Ureter (tissue), 1 donor: ENCODE measurements at regions not wholly inside any gene's neighbourhood (a gene's known extent, or its start where the extent isn't known, plus 50 kb on each side); places are given as distances from the start of the nearest gene placed in this dataset.
"Not testable (repeated sequence)": the region's sequence is repeated elsewhere in the genome, so short reads cannot be mapped to it uniquely, and the experiment has no call there.

Experiments used
- DNase-seq: peaks from one replicate; pipeline ENCODE4 v3.0.0-alpha.2; 2020; ENCODE audit warnings: low spot score
- donor health status: DM: yes; HTN: yes; CAD: no.

DNA sequence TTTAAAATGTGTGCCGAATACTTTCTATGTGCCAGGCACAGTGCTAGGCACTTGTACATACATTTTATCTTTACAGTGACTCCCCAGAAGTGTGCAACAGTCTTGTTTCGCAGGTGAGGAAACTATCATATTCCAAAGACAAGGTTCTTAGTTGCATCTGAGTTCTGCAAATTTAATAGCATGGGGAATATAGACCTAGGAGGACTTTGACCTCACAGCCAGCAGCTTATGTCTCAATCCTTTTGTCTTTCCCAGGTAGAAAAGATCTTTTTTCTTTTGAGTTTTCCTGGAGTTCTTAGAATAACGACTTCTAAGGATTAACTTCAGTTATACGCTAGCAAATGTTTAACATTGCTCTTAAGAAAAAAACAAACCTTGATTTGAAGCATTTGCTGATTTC is 482.8 kb upstream of the ZMIZ1 start:
- DNase-seq: no peak

DNA sequence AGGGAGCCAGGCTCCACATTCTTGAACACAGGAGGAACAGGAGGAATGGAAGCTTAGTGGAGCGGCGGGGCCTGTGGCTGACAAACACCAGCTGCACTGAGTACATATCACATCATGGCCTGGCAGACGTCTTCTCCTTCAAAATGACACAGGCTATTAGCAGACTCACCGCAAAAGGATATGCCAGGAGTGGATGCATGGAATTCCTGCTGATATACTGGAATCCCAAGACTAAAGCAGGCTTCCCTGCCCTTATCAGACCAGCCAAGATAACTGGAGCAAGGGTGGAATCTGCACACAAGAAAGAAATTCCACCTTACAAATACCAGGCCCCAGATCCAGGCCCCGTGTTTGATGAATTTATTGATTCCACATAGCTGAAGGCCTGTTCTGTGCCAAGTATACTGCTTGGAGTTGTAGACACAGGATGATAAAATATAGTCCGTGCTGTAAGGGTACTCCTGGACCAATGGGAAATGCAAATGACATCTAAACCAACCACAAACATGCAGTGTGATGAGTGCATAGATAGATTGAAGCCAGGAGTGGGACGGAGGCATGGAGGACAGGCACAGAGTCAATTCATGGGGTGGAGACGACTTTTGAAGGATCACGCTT is 480.5 kb upstream of the ZMIZ1 start:
- DNase-seq: peak; percentile 40

DNA sequence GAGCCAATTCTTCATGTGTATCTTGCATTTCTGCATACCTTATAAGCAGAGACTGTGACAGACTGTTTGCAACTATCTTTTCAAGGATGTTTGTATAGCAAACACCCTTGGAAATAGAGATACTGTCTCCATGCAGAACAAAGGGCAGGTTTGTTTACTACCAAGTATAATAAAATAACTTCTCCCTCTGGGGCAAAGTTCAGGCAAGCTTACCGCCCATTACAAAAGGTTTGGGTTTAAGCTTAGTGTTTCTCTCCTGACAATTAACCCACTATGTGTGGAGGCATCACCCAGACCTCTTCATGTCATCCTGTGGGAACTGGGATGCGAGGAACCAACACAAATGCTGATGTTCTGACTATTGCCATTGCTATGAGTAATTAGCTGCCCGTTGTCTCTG is 479.1 kb upstream of the ZMIZ1 start:
- DNase-seq: peak; percentile 7

DNA sequence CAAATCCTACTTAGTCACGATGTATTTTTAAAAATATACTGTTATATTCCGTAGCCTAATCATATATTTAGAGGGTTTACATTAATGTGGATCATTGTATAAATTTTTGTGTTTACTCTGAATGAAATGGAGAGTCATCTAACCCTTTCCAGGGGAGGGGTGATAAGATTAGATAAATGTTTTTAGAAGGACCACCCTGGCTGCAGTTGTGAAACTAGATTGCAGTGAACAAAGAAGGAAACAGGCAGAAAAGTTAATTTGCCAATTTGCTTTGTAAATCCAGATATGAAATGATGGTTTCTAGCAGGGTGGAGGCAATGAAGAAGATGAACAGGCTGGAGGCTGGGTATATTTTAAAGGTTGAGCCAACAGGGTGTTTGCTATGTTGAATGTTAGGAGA is 477.7 kb upstream of the ZMIZ1 start:
- DNase-seq: no peak

DNA sequence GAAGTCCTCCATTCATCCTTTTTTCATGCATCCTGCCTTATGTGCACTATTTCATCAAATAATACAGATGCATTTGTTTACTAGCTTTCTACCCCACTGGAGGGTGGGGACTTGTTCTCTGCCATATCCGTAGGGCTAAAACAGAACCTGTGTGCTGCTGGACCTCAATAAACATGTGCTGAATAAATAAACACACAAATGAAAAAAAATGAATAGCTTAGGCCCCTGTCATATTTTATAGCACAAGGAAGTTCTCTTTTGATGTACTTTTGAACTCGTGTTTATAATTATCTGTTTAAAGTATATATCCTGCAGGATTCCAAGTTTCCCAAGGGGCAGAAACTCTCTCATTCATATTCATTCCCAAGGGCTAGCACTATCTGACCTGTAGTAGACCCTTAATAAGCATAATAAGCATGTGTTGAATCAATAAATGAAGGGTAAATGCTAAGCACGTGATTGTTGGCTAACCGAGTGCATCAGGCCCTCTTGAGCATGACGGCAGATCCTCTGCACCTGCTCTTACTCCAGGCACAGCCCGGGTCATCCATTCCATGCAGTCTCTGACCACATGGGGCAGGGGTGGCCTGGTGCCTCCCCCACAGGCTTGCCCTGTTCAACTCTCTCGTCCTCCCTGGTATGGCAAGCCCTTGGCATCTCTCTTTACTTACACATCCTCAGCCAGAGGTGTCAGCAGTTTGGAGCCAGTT is 474.1 kb upstream of the ZMIZ1 start:
- peak; percentile 29 for DNase-seq

DNA sequence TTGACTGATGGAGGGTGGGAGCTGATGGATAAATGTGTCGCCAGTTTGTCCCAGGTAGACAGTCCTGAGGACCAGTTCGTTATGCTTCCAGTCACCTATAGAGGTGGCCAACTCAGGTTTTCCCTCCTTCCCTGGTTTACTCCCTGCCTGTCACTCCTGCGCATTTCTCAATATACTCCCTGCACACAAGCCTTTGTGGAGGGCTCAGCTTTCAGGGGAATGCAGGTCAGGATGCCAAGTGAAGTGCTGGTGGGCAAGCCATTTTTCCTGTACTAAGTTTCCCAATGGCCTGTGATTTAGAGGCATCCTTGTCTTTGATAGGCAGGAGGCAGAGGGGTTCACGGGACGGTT is 473.5 kb upstream of the ZMIZ1 start:
- peak; percentile 8 for DNase-seq

DNA sequence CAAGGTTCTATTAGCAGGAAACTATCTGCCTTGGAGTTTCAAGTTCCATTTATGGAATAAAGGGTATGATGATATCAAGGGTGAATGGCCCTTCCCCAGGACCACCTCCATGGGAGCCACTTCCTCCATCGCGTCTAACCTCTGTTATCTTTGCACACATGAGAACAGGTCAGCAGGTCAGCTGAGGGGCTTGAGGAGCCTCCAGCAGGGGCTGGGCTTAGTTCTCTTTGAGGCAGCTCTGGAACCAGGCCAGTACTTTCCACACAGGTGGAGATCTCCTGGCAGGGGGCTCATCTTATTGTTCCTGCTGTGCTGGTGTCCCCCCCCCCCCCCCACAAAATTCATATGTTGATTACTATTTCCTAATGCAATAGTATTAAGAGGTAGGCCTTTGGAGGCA is 472.2 kb upstream of the ZMIZ1 start:
- DNase-seq: peak; percentile 22

DNA sequence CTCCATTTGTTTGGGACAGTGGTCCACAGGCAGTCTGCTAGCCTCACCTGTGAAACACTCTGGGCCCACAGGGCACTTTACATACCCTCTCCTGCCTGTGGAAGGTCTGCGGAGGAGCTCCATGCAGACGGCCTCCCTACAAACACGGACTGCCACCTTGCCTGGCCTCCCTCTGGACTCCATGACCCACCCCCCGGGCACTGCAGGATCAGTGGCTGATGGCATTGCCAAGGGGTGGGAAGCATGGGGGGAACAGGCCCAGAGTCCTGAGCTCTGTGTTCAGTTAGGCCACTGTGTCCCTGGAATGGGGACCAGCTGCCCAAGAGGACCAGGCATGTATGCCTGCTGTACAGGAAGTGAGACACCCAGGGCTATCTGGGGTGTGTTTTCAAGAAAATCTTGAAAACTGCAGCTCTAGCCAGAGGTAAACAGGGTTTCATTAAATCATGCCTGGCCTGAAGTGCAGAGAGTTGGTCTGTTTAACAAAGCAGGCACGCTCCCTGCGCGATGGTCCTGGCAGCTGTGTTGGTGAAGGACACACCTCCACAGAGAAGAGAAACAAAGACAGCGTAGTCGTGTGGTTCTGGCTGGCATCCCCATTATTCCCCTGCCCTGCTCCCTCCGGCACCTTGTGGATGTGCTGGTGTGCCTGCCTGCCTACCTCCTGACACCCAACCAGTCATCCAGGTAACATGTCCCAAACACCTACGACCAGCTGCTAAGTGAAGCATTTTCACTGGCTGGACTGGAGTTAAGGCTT is 470.8 kb upstream of the ZMIZ1 start:
- DNase-seq: peak; percentile 38

DNA sequence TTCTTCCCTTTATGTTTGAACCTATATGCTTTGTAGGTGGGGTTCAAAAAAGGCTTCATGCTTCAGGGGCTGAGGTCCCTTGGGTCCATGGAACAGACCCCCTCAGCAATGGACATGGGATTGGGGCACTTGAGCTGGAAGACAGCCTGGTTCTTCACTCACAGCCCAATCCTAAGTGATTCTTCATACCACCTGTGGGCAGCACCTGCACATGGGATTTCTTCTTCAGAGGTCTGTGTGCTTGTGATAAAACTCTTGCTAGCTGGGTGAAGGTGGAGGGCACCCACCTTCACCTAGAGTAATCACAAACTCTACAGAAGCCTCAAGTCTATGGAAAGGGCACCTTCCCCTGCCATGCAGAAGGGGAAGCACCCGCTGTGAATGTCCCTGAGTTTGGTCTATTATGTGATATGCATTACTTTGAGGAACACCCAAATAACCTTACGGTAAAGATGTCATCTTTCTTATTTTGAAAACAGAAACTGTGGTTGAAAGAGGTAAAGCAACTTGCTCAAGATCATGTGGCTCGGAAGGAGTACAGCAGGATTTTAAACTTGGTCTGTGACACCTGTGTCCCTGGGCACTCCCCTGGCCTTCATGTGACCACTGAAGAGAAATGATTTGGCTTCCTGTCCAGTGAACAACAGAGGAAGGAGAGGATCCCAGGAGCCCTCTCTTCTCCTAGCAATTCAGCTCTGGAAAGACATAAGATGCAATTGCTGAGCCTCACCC is 469.5 kb upstream of the ZMIZ1 start:
- DNase-seq: peak; percentile 10

DNA sequence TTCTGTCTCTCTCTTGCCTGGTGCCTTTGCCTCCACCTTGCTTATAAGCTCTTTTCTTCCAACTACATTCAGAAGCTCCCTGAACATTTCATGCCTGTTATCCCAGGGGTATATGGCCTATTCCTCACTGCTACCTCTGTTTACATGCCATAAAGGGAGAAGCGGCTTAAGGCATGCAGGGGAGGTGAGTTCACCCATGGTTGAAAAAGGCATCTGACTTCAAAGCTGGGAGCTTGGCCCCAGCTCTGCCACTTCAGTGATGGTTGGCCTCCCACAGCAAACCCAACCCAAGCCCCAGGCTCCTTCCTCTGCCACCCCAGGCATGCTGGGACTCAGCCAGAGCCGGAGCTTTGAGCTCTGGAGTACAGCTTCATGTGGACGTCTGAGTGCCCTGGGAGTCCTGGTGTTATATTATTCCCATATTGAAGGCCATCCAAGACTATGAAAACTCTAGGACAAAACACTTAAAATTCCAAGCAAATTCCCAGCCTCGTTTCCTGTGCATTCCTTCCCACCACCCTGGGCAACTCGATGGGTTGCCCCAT is 468.6 kb upstream of the ZMIZ1 start:
- DNase-seq: peak; percentile 37

DNA sequence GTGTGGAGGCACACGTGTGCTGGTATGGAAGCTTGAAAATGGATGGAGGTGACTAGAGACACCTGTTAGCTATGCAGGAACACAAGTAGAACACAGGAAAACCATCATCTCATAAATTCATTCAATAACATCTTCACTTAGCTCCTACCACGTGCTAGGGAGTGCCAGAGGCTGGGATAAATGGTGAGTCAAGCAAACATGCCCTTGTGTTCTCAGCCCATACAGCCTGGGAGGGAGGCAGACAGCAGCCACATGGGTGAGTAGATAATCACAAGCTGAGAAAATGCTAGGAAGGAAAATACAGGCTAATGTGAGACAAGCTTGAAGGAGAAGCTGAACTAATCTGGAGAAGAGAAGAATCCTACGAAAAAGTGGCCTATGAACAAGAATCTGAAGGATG is 468.0 kb upstream of the ZMIZ1 start:
- DNase-seq: peak; percentile 7

DNA sequence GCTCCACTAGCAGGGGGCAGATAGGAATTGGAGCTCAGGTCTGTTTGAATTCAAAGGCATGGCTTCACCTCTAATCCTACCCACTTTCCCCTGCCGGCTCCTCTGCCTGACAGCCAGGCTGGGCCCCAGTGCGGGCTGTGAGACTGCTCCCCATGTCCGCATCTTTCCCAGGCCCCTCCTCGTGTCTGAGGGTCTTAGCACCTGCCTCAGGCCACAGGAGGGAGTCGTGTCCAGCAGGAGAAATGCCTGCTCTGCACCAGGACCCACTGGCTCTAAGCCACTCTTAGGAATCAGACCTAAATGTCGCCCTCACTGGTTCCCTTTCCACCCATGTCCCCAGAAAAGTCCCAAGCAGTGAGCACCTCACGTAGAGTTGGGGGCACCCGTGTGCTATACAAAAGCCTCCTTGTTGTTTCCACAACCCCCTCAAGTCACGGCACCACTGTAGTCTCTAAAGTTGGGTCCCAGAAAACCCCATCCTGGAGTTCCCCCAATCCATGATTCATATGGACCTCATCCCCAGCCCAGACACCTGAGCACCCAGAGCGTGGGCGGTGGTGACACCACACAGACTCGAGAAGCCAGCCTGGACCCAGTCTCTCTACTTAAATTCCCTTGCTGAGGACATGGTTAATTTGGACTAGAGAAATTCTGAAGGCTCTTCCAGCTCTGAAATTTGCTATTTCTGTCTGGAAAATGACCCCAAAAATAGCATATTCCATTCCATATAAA is 466.4 kb upstream of the ZMIZ1 start:
- peak; percentile 29 for DNase-seq

DNA sequence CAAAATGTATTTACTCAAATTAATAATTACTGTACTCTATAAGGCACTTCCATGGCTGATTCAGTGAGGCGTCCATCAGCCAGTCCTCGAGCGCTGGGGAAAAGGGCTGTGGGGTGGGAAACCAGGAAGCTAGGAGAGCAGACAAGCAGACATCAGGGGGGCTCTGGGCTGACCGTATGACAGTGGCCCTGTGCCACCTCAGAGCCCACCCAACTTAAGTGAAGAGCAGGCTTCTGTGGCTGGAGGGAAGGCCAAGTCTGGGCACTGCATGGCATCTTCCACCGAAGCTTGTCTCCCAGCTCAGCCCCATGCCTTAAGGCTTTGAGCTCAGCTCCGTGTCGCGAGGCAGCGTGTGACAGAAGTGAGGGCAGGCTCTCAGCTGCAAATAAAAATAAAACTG is 464.5 kb upstream of the ZMIZ1 start:
- DNase-seq: peak; percentile 35

DNA sequence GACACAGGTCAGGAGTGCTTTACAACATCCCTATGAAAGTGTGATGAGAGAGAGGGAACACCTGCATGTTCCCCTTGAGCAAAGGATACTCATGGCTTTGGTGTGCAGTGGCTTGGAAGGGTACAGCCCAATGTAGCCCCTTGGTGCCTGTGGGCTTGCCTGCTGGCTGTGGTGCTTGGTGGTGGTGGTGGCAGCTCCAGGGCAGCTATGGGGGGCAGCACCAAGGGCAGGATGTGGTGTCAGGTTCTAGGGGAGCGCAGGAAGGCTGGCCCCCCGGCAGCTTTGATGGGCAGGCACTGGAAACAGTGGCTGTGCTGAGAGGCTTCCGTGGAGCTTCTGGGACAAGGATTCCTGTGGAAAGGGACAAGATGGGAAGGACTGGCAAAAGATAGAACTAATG is 464.0 kb upstream of the ZMIZ1 start:
- peak; percentile 23 for DNase-seq

DNA sequence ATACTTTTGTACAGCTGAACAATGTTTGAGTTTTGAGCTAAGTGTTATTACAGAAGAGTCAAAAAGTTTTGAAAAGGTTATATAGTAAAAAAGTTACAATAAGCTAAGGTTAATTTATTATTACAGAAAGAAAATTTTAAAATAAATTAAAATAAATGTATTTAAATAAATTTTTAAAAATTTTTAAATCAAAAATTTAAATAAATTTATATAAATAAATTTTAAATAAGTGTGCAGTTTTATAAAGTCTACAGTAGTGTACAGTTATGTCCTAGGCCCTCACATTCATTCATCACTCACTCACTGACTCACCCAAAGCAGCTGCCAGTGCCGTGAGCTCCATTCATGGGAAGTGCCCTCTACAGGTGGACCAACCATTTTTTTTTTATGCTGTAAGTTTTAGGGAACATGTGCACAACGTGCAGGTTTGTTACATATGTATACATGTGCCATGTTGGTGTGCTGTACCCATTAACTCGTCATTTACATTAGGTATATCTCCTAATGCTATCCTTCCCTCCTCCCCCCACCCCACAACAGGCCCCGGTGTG is 462.9 kb upstream of the ZMIZ1 start:
- DNase-seq: no peak

DNA sequence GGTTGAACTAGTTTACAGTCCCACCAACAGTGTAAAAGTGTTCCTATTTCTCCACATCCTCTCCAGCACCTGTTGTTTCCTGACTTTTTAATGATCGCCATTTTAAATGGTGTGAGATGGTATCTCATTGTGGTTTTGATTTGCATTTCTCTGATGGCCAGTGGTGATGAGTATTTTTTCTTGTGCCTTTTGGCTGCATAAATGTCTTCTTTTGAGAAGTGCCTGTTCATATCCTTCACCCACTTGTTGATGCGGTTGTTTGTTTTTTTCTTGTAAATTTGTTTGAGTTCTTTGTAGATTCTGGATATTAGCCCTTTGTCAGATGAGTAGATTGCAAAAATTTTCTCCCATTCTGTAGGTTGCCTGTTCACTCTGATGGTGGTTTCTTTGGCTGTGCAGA is 462.0 kb upstream of the ZMIZ1 start:
- not testable (repeated sequence) for DNase-seq

DNA sequence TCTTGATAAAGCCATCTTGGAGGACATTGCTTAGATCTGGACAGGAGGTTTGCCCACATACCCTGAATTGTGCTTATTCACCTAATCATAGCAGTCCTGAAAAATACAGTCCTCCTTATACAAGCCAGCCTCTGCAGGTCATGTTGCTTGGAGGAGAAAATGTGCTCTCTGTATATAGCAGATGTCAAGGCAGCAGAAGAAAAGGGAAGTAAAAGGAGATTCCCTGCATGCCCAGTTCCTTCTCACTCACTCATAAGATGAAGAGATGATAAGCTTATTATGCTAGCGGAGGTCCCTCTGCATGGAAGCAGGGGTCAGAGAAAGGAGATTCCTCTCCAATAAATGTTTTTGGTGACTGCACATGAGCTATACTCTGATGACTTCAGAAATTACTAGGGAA is 458.8 kb upstream of the ZMIZ1 start:
- no peak for DNase-seq

DNA sequence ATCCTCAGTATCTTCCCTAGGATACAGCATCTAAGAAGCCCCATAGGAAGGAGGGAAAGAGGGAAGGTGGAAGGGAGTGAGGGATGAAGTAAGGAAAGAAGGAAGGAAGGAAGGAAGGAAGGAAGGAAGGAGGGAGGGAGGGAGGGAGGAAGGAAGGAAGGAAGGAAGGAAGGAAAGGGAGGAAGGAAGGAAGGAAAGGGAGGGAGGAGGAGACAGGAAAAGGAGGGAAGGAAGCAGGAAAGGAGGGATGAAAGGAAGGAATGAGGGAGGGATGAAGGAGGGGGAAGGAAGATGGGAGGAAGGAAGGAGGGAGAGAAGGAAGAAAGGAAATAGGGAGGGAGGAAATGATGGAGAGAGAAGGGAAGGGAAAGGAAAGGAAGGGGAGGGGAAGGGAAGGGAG is 455.6 kb upstream of the ZMIZ1 start:
- DNase-seq: no peak

DNA sequence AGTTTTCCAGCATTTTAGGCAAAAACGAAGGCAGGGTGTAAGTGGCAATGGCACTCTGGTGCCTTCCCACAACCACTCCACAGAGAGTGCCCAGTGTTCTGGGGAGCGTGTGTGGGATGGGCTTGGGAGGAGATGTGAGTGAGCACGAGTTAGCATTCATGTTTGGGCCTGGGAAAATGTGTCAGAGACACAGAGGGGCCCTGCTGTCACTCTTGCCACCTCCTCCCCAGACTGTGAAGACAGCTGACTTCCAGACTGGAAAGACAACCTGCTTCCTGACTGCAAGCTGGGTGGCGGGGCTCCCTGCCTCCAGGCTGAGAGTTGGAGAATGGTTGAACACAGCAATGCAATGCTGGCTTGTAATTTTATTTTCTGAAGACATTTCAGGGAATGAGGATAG is 454.5 kb upstream of the ZMIZ1 start:
- no peak for DNase-seq

DNA sequence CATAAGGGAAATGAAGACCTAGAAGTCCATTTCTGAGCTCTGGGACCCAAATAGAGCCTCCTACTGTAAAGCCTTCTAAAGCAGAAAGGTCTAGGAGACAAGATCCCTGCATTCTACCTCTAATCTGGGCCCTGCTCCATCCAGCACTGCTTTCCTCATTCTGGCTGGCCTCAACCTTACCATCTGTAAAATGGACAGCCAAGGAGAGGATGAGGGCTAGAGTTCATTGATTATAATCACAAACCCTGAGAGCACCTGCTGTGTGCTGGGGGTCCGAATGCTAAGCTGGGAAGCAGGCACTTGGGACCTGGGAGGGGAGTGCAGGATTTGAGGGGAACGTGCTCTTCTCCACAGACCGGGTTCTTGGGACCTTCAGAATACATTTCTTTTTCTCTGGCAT is 454.0 kb upstream of the ZMIZ1 start:
- no peak for DNase-seq

DNA sequence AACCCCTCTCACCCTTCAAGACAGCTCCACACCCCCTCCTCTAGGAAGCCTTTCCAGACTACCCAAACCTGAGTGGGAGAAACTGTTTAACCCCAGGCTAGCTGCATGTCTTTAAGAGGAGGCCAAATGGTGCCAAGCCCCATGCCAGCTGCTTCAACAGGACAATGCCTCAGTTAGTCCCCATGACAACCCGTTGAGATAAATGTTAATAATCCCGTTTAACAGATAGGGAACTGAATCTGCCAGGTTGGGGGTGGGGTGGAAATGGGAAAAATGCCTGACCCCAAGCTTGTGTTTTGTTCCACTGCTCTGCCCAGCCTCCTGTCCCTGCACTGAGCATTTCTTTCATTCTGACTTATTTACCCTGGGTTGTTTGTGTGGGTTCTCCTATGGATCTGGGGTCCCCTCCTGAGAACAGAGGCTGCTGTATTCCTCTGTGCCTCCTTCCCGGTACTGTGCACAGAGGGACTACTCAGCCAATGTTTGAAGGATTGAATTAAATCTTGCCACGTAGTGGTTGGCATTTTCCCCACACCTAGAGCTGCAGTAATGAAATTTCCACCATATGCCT is 452.6 kb upstream of the ZMIZ1 start:
- no peak for DNase-seq
